ENCODE measurements at regions not wholly inside any gene's neighbourhood (a gene's known extent, or its start where the extent isn't known, plus 50 kb on each side); places are given as distances from the start of the nearest gene placed in this dataset.

DNA sequence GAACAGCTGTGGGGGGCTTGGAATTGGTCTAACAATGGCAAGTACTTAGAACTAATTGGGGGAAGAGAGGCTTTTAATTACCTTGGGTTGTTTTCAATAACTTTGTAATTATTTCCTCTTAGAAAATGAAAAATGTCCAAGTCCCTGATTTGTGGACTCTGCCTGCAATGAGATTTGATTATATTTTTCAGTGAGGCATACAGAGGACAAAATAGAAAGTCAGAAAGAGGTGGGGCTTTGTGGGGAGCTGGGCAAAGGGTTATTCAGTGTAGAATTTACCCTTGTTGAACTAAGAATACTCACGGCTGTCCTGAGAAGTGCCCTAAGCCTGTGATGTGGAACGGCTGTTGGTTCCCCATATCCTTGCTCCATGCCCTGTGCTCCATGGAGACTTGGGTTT, 153.0 kb downstream of the ICE1 start:
- DNase-seq = no peak

DNA sequence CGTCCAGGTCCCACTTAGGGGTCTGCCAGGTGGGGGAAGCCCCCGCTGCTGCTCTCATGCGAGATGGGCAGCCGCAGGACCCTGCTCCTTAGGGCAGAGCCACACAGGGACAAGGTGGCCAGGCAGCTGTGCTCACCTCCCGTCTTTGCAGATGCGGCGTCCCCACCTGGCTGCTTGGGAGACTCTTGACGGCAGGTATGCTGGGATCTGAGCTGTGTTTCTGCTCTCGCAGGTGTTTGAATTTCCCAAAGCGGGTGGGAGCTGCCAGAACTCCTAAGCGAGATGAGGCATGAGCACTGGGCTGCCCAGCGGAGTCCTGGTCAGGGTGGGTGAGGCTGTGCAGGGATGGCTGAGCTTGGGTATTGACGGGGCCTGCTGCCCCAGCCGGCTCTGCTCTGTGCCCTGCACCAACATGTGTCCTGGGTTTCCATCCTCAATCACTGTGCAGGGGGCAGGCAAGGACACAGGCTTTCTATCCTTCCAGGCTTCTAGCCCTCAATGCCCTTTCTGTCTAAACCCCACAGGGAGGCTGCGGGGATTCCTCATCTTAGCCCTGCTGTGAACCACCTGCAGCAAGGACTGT, 151.4 kb downstream of the ICE1 start:
- DNase-seq = no peak

DNA sequence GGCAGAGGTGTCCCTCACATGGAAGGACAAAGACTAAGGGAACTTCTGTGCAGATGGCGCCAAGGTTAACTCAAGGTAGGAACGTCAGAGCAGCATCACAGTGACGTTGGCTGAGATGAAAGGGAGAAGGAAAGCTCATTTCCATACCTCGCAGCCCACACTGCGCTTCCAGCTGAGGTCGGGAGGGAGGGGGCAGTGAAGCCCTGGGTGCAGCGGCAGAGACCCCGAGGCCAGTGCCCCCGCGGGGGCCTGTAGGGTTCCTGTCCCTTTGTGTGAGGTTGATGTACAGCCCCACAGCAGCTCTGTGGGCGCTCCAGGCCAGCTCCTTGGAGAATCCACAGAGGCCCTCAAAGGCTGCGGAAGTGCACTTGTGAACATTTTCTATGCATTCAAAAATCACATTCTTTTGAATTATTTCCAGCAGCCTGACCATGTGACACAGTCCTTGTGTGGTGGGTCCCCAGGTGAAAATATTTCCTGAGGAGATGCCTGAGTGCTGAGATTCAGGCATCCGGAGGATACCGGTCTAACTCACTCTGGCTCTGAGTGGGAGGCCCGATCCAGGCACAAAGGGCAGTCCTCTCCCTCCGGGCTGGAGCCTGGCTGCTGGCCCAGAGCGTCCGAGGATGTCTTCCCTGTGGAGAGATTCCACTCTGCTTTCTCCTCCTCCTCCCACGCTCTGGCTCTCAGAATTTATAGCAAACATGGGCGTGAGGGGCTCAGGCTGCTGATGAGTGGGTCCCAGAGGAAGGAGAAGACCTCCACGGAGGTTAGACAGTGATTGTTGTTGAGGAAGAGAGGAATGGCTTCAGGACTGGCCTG, 150.7 kb downstream of the ICE1 start:
- DNase-seq = no peak

DNA sequence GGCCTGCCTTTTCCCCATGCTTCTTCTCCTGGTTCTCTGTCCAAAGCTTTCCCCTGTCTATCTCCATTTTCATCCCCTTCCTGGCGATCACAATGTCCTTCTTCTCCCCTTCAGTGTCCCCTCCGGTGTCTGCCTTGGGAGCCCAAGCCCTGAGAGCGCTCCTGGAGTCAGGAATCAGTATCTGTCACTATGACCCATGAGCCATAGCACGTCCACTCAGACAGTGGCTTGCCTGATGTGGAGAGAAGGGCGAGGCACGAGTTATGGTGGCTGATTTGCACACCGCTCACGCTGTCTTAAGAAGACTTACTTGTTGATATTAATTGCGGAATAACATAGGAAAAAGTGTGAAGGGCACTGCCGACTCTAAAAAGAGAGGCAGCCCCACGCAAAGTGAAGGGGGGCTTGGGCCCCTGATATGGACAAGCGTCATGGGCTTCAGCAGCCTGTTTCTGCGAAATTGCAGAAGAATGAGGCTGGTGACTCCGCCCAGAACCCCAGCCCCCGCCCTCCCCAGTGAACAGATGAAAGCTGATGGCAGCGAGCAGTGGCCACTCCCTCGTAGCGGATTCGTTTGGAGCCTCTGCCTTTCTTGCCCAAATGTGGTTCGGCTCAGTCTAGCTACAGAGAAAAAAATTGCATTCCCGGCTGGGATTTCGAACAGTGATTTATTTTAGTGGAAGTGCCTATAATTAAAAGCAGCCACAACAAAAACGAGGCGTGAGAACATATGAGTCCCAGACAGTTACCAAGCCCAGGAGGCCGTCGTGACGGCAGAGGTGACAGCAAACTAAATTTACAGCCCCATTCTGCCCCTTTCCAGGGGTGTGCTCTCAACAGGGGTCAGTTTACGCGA, 149.8 kb downstream of the ICE1 start:
- DNase-seq = no peak

GRCh38 chr5:5570646-5571045, 148.2 kb downstream of the ICE1 start:
- DNase-seq = no peak

GRCh38 chr5:5564898-5565297, 142.4 kb downstream of the ICE1 start:
- no peak for DNase-seq

- peak; percentile 47 for DNase-seq
Observed at GRCh38 chr5:5560016-5560415, 137.5 kb downstream of the ICE1 start.

DNA sequence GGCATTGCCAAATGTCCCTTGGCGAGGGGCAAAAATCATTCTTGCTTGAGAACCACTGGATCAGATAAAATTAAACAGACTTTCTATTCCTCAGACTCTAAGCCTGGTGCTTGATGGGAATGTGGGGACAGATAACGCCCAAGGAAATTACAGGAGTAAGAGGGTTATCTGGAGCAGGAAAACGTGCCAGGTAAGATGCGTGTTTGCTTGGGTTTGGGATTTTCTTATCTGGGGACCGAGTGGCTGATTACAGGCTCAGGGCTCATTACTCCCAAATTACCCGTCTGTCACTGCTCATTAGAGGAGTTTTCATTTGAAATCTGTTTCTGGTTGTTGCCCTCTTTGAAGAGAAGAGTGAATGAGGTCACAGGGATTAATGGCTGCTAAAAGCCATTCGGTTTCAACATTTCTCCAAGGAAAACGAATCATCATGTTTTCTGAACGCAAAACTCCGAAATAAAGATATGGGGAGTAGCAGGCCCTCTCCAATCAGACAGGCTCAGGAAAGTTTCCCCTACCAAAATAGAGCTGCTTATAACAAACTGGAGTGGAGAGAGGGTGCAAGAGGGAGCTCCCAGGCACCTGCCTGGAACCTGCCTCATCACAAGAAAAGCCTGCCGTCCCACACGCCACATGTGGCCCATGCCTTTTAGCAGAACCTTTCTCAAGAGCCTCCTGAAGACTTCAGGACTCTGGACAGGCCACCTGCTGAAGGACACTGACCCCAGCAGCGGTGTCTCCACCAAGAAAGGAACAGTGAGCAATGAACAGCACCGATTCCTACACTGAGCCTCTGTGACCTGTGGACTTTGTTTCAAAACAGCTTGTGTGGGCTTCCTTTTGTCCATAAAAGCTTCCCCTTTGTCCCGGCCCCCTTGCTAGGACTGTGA, 136.4 kb downstream of the ICE1 start:
- DNase-seq = no peak

- no peak for DNase-seq
Observed at GRCh38 chr5:5558102-5558501, 135.6 kb downstream of the ICE1 start.

DNA sequence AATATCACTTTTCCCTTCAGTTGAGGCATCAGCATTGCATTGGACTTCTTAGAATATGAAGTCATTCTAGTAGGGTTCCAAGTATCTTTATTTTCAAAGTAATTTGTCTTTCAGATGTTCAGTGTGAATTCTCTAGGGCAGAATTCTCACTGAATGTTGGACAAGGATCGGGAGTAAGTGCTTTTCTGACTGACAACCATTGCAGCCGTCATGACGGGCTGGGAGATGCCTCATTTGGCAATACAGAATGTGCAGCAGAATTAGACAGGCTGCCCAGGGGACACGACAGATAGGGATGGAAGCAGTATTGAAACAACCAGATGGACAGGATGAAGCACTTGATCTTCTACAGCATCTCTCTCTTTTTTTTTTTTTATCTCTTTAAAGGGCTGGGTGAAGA, 129.0 kb downstream of the ICE1 start:
- no peak for DNase-seq

DNA sequence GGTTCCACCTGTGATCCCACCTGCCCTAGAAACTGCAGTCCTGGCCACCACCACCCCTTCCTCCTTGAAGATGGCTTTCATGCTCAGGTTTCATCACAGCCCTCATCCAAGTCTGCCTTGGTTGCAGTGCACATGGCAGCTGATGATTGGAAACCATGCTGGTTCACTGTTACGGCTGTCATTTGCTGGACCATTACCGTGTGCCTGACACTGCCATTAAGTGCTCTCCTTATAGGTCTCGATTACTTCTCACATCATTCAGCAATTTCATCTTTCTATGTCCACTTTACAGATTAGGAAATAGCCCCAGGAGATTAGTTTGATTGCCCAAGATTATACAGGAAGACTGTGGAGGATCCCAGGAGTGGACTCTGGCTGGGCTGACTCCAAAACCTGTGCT, 123.9 kb downstream of the ICE1 start:
- no peak for DNase-seq

GRCh38 chr5:5544094-5544663, 121.7 kb downstream of the ICE1 start:
- no peak for DNase-seq

GRCh38 chr5:5542654-5543053, 120.2 kb downstream of the ICE1 start:
- no peak for DNase-seq

GRCh38 chr5:5540065-5540464, 117.6 kb downstream of the ICE1 start:
- DNase-seq = no peak
